NCI-H748 (cell line): ENCODE measurements at regions not wholly inside any gene's neighbourhood (a gene's known extent, or its start where the extent isn't known, plus 50 kb on each side); places are given as distances from the start of the nearest gene placed in this dataset.
"Not testable (repeated sequence)": the region's sequence is repeated elsewhere in the genome, so short reads cannot be mapped to it uniquely, and the experiment has no call there.

Experiments
- DNase-seq: peaks from one replicate; lab custom pipeline; 2025; ENCODE audit not compliant: unreplicated experiment; lab: John Stamatoyannopoulos, UW

- no peak for DNase-seq
Observed at GRCh38 chr20:6355754-6356451, 233.1 kb upstream of the FERMT1 start.

GRCh38 chr20:6348908-6349307 lies 226.1 kb upstream of the FERMT1 start:
- DNase-seq, result no peak

GRCh38 chr20:6347916-6348315 lies 225.1 kb upstream of the FERMT1 start:
- no peak for DNase-seq

GRCh38 chr20:6341491-6341890 lies 218.7 kb upstream of the FERMT1 start:
- DNase-seq, result no peak

- no peak for DNase-seq
Observed at GRCh38 chr20:6339176-6339575, 216.3 kb upstream of the FERMT1 start.

- DNase-seq, result no peak
Observed at GRCh38 chr20:6333110-6333509, 210.3 kb upstream of the FERMT1 start.

GRCh38 chr20:6321235-6321634 lies 198.4 kb upstream of the FERMT1 start:
- DNase-seq, result not testable (repeated sequence)

- DNase-seq, result no peak
Observed at GRCh38 chr20:6311841-6312655, 189.2 kb upstream of the FERMT1 start.

- no peak for DNase-seq
Observed at GRCh38 chr20:6311097-6311496, 188.3 kb upstream of the FERMT1 start.

- DNase-seq, result no peak
Observed at GRCh38 chr20:6305536-6305935, 182.7 kb upstream of the FERMT1 start.

GRCh38 chr20:6302041-6302440 lies 179.2 kb upstream of the FERMT1 start:
- DNase-seq, result no peak

GRCh38 chr20:6299456-6299855 lies 176.6 kb upstream of the FERMT1 start:
- DNase-seq, result no peak

- DNase-seq, result no peak
Observed at GRCh38 chr20:6298049-6298448, 175.2 kb upstream of the FERMT1 start.

GRCh38 chr20:6295867-6296256 lies 173.0 kb upstream of the FERMT1 start:
- DNase-seq, result no peak

- no peak for DNase-seq
Observed at GRCh38 chr20:6295127-6295866, 172.5 kb upstream of the FERMT1 start.

GRCh38 chr20:6287471-6287870 lies 164.6 kb upstream of the FERMT1 start:
- DNase-seq, result no peak

GRCh38 chr20:6282642-6283041 lies 159.8 kb upstream of the FERMT1 start:
- DNase-seq, result peak; percentile 22

- DNase-seq, result peak; percentile 96
Observed at GRCh38 chr20:6277661-6278240, 154.9 kb upstream of the FERMT1 start.

- not testable (repeated sequence) for DNase-seq
Observed at GRCh38 chr20:6270404-6270803, 147.6 kb upstream of the FERMT1 start.

GRCh38 chr20:6269168-6269873 lies 146.5 kb upstream of the FERMT1 start:
- peak; percentile 98 for DNase-seq
